Activated CD8-positive, alpha-beta T cell treated with anti-CD3 and anti-CD28 coated beads for 36 hours (primary cell): ENCODE measurements at regions not wholly inside any gene's neighbourhood (a gene's known extent, or its start where the extent isn't known, plus 50 kb on each side); places are given as distances from the start of the nearest gene placed in this dataset.
"Not testable (repeated sequence)": the region's sequence is repeated elsewhere in the genome, so short reads cannot be mapped to it uniquely, and the experiment has no call there.

Source experiments
- ATAC-seq: fragments of 200-7000 bp; cut with Tn5 transposase; one replicate; pipeline ENCODE4 v1.10.0; 2021; ENCODE audit warnings: mild to moderate bottlenecking, moderate library complexity
- CTCF ChIA-PET: fragments of 350-600 bp; sonication (Branson Sonifier 250); formaldehyde crosslinking; loops from one replicate; lab custom pipeline; 2021; ENCODE audit warnings: antibody characterized with exemption; lab: Charles Lee
- POLR2A ChIA-PET: fragments of 350-600 bp; sonication (Branson Sonifier 250); formaldehyde crosslinking; loops from one replicate; lab custom pipeline; 2021; ENCODE audit warnings: antibody characterized with exemption; lab: Charles Lee
- DNase-seq: peaks from one replicate; pipeline ENCODE4 v3.0.0-alpha.2; 2020
- H3K27ac Mint-ChIP-seq: one replicate; pipeline ENCODE4 v1.8.0; 2021; ENCODE audit warnings: mild to moderate bottlenecking, mixed read lengths
- H3K27me3 Mint-ChIP-seq: one replicate; pipeline ENCODE4 v1.8.0; 2021; ENCODE audit warnings: mixed read lengths
- H3K36me3 Mint-ChIP-seq: one replicate; pipeline ENCODE4 v1.8.0; 2021; ENCODE audit warnings: low read depth, mixed read lengths
- H3K4me1 Mint-ChIP-seq: one replicate; pipeline ENCODE4 v1.8.0; 2021; ENCODE audit warnings: low read depth, mixed read lengths
- H3K4me3 Mint-ChIP-seq: one replicate; pipeline ENCODE4 v1.8.0; 2021; ENCODE audit warnings: mild to moderate bottlenecking, moderate library complexity, mixed read lengths
- H3K9me3 Mint-ChIP-seq: one replicate; pipeline ENCODE4 v1.8.0; 2021; ENCODE audit warnings: mixed read lengths
- CTCF ChIP-seq: fragments of 200-600 bp; IDR thresholded peaks from one replicate; pipeline ENCODE4 v1.8.0; 2022; ENCODE audit warnings: antibody characterized with exemption, mild to moderate bottlenecking
- intact Hi-C: fragments of 100-400 bp; cut with micrococcal nuclease; formaldehyde crosslinking; loops from one replicate; pipeline ENCODE4 v1.10.0; 2022

- intact Hi-C loops, result no loop called here
- ATAC-seq (no peak), DNase-seq (no peak)
- peaks cover 3% of the 10 kb centered on the region for H3K27me3 Mint-ChIP-seq
- ChIA-PET POLR2A (no interaction called here), CTCF (no interaction called here)
- H3K27ac Mint-ChIP-seq, result no peak overlapping the region
- H3K36me3 Mint-ChIP-seq, result no peaks in the 10 kb centered on the region
- H3K4me1 Mint-ChIP-seq, result peaks cover 4% of the 10 kb centered on the region
- H3K9me3 Mint-ChIP-seq, result no peaks in the 10 kb centered on the region
- no peak for TF ChIP-seq CTCF
- H3K4me3 Mint-ChIP-seq, result no peak overlapping the region
Measured at GRCh38 chr4:3634894-3635820, 102.9 kb upstream of the LRPAP1 start.

- Mint-ChIP-seq H3K4me3 (no peak overlapping the region), H3K4me1 (peaks cover 4% of the 10 kb centered on the region), H3K27me3 (peaks cover 2% of the 10 kb centered on the region), H3K27ac (no peak overlapping the region), H3K9me3 (no peaks in the 10 kb centered on the region), H3K36me3 (no peaks in the 10 kb centered on the region)
- TF ChIP-seq CTCF, result no peak
- no peak for DNase-seq
- POLR2A ChIA-PET, result no interaction called here
- CTCF ChIA-PET, result no interaction called here
- ATAC-seq, result no peak
- intact Hi-C loops, result no loop called here
Measured at GRCh38 chr4:3634281-3634857, 102.1 kb upstream of the LRPAP1 start.

GRCh38 chr4:3633277-3633676, 101.1 kb upstream of the LRPAP1 start:
- intact Hi-C loops, ATAC-seq, DNase-seq, H3K27me3 Mint-ChIP-seq, CTCF ChIA-PET, H3K9me3 Mint-ChIP-seq, H3K4me3 Mint-ChIP-seq, H3K4me1 Mint-ChIP-seq, POLR2A ChIA-PET, H3K36me3 Mint-ChIP-seq, H3K27ac Mint-ChIP-seq: not testable (repeated sequence)

- H3K9me3 Mint-ChIP-seq, H3K36me3 Mint-ChIP-seq, DNase-seq, H3K27me3 Mint-ChIP-seq, ATAC-seq, H3K27ac Mint-ChIP-seq, CTCF ChIA-PET, POLR2A ChIA-PET, H3K4me1 Mint-ChIP-seq, H3K4me3 Mint-ChIP-seq, intact Hi-C loops: not testable (repeated sequence)
Measured at GRCh38 chr4:3632794-3633193, 100.6 kb upstream of the LRPAP1 start.

GRCh38 chr4:3631544-3632266, 99.5 kb upstream of the LRPAP1 start:
- H3K27ac Mint-ChIP-seq, ATAC-seq, H3K4me1 Mint-ChIP-seq, H3K27me3 Mint-ChIP-seq, H3K4me3 Mint-ChIP-seq, H3K36me3 Mint-ChIP-seq, CTCF ChIA-PET, H3K9me3 Mint-ChIP-seq, intact Hi-C loops, POLR2A ChIA-PET, DNase-seq: not testable (repeated sequence)

GRCh38 chr4:3630598-3631543, 98.6 kb upstream of the LRPAP1 start:
- no peak for ATAC-seq
- intact Hi-C loops, result no loop called here

More at GRCh38 chr4:3630598-3631543, 98.6 kb upstream of the LRPAP1 start:
- POLR2A ChIA-PET, result no interaction called here
- Mint-ChIP-seq H3K27me3 (peaks cover 4% of the 10 kb centered on the region), H3K27ac (no peak overlapping the region), H3K4me1 (no peaks in the 10 kb centered on the region), H3K4me3 (no peak overlapping the region), H3K36me3 (no peaks in the 10 kb centered on the region), H3K9me3 (no peaks in the 10 kb centered on the region)
- CTCF ChIA-PET, result no interaction called here
- no peak for TF ChIP-seq CTCF
- DNase-seq, result no peak
